GM12878 (cell line): ENCODE measurements at regions not wholly inside any gene's neighbourhood (a gene's known extent, or its start where the extent isn't known, plus 50 kb on each side); places are given as distances from the start of the nearest gene placed in this dataset.

ENCODE experiments used
- ATAC-seq: fragments of 200-7000 bp; cut with Tn5 transposase; 3 replicates; pipeline ENCODE4 v1.9.1; 2020; ENCODE audit warnings: mild to moderate bottlenecking, moderate library complexity
- BruUV-seq: library from RNA; stranded (reverse); fragments of 400-500 nt; replicated peaks from 2 replicates; lab custom pipeline; 2021; lab: Mats Ljungman, UMichigan
- CTCF ChIA-PET: fragments of 300-600 bp; sonication (Branson Sonifier 250); formaldehyde crosslinking; extraction: SDS; loops from one replicate; lab custom pipeline; 2021; ENCODE audit warnings: inconsistent platforms; lab: Yijun Ruan, JAX
- POLR2A ChIA-PET: fragments of 350-600 bp; formaldehyde crosslinking; extraction: SDS; loops from one replicate; lab custom pipeline; 2021; ENCODE audit warnings: inconsistent platforms; lab: Charles Lee
- RAD21 ChIA-PET: fragments of 300-600 bp; sonication (Branson Sonifier 250); formaldehyde crosslinking; loops from one replicate; lab custom pipeline; 2023; ENCODE audit warnings: antibody characterized with exemption; ENCODE audit not compliant: unreplicated experiment; lab: Charles Lee
- SMC1A ChIA-PET: fragments of 300-600 bp; sonication (Branson Sonifier 250); formaldehyde crosslinking; loops from one replicate; lab custom pipeline; 2023; ENCODE audit not compliant: unreplicated experiment, uncharacterized antibody; lab: Charles Lee
- DNase-seq: peaks from one replicate; pipeline ENCODE4 v3.0.0-alpha.2; 2011; ENCODE audit warnings: low read depth, low spot score
- FAIRE-seq: peaks from 3 replicates; lab custom pipeline; 2011; peaks lifted over from hg19 to GRCh38; lab: Jason Lieb, UNC
- H2AFZ ChIP-seq: 2 replicates; pipeline ENCODE4 v1.6.0; 2011; ENCODE audit warnings: low read depth, low read length, control low read depth; ENCODE audit not compliant: control insufficient read depth
- H3K27ac ChIP-seq: 2 replicates; pipeline ENCODE4 v1.5.1; 2011; ENCODE audit warnings: control low read depth; ENCODE audit not compliant: control insufficient read depth, insufficient read depth
- H3K27me3 ChIP-seq, 2 experiments: replicated peaks in 1 of 2; 2 replicates each; pipeline versions ENCODE4 v1.6.0 to v1.6.1; 2011; ENCODE audit warnings: low read length in 1 of 2; ENCODE audit not compliant: control insufficient read depth in 2 of 2, insufficient read depth in 2 of 2
- H3K36me3 ChIP-seq, 2 experiments: 2 replicates each; pipeline ENCODE4 v1.5.1; 2011; ENCODE audit warnings: low read length in 1 of 2; ENCODE audit not compliant: control insufficient read depth in 2 of 2, insufficient read depth in 2 of 2
- H3K4me1 ChIP-seq: 2 replicates; pipeline ENCODE4 v1.6.1; 2011; ENCODE audit warnings: mild to moderate bottlenecking, low read length, moderate library complexity, mixed read lengths; ENCODE audit not compliant: control insufficient read depth, insufficient read depth
- H3K4me2 ChIP-seq: 2 replicates; pipeline ENCODE4 v1.6.0; 2011; ENCODE audit warnings: control low read depth; ENCODE audit not compliant: control insufficient read depth, insufficient read depth
- H3K4me3 ChIP-seq: fragments of 200-600 bp; sonication (generic); 2 replicates; pipeline ENCODE4 v1.5.1; 2016
- H3K79me2 ChIP-seq: 2 replicates; pipeline ENCODE4 v1.6.0; 2011; ENCODE audit warnings: low read length; ENCODE audit not compliant: control insufficient read depth, insufficient read depth
- H3K9ac ChIP-seq: 2 replicates; pipeline ENCODE4 v1.8.0; 2011; ENCODE audit warnings: low read length, control low read depth, mixed read lengths; ENCODE audit not compliant: control insufficient read depth, insufficient read depth
- H3K9me3 ChIP-seq: replicated peaks from 3 replicates; pipeline ENCODE4 v1.5.1; 2011; ENCODE audit warnings: mild to moderate bottlenecking, low read length; ENCODE audit not compliant: control insufficient read depth, insufficient read depth
- H4K20me1 ChIP-seq: 2 replicates; pipeline ENCODE4 v1.6.0; 2011; ENCODE audit not compliant: control insufficient read depth, insufficient read depth
- CHD4 ChIP-seq: fragments of 200-600 bp; sonication (generic); IDR thresholded peaks from 2 replicates; pipeline ENCODE4 v1.6.1; 2016; ENCODE audit warnings: mild to moderate bottlenecking
- HDAC2 ChIP-seq: fragments of 200-600 bp; sonication (generic); IDR thresholded peaks from 2 replicates; pipeline ENCODE4 v1.6.1; 2017
- IKZF2 ChIP-seq, 2 experiments: fragments of 450-650 bp; IDR thresholded peaks; 2 replicates each; pipeline ENCODE4 v1.6.1; 2017; ENCODE audit warnings: mild to moderate bottlenecking in 2 of 2, moderate library complexity in 2 of 2
- NRF1 ChIP-seq: conservative IDR thresholded peaks from 2 replicates; pipeline ENCODE4 v1.6.1; 2011; ENCODE audit warnings: mild to moderate bottlenecking, low read depth, low read length, improper control_type of control experiment
- RB1 ChIP-seq: fragments of 450-650 bp; formaldehyde crosslinking; IDR thresholded peaks from 2 replicates; pipeline ENCODE4 v1.6.1; 2017; ENCODE audit warnings: mild to moderate bottlenecking, borderline replicate concordance
- SIN3A ChIP-seq: IDR thresholded peaks from 2 replicates; pipeline ENCODE4 v1.6.1; 2012; ENCODE audit warnings: low read depth, low read length, improper control_type of control experiment
- SMC3 ChIP-seq: IDR thresholded peaks from 2 replicates; pipeline ENCODE4 v1.6.1; 2011; ENCODE audit warnings: low read length, improper control_type of control experiment, borderline replicate concordance
- SPI1 ChIP-seq: IDR thresholded peaks from 2 replicates; pipeline ENCODE4 v1.6.1; 2011; ENCODE audit warnings: low read depth, mild to moderate bottlenecking, low read length, moderate library complexity, borderline replicate concordance; ENCODE audit not compliant: insufficient read depth
- WRNIP1 ChIP-seq: IDR thresholded peaks from 2 replicates; pipeline ENCODE4 v1.6.1; 2011; ENCODE audit warnings: low read depth, low read length, improper control_type of control experiment, borderline replicate concordance
- WGBS: methylation state at CpG from one replicate; pipeline ENCODE4 v1.1.6; 2016; ENCODE audit warnings: low lambda C conversion rate; ENCODE audit not compliant: insufficient replicate concordance, insufficient coverage; ENCODE audit errors: missing lambda C conversion rate; 5-methylcytosine and 5-hydroxymethylcytosine counted together
- in situ Hi-C: fragments of 300-500 bp; cut with MboI; formaldehyde crosslinking; loops from 9 replicates; pipeline ENCODE4 v1.14.3; 2018; ENCODE audit warnings: mixed read lengths
- intact Hi-C: fragments of 100-400 bp; cut with micrococcal nuclease; formaldehyde crosslinking; loops from one replicate; pipeline ENCODE4 v1.14.2; 2022; ENCODE audit not compliant: unreplicated experiment
- TF ChIP-seq, protein P1 (sequence below): fragments of 450-650 bp; IDR thresholded peaks from 2 replicates; pipeline ENCODE4 v1.6.1; 2016; ENCODE audit warnings: mild to moderate bottlenecking

GRCh38 chr5:124160265-124160664 is 586.2 kb downstream of the ZNF608 start:
- WGBS, result 0% methylated on average over 2 of the region's 2 CpGs

GRCh38 chr5:124157320-124157719 is 589.1 kb downstream of the ZNF608 start:
- no TSS peak for BruUV-seq
- ChIA-PET RAD21 (no interaction called here), POLR2A (no interaction called here), SMC1A (no interaction called here), CTCF (interaction anchor here (0.7 kb wide), 1 partner anchor 19 kb away, joined by 3 read pairs; no protein-coding TSS in a partner anchor)
- DNase-seq (peak; percentile 4), ATAC-seq (no peak), FAIRE-seq (no peak)
- no peak overlapping the region for H3K9ac ChIP-seq
- TF ChIP-seq SIN3A, result no peak
- TF ChIP-seq CHD4, result no peak
- TF ChIP-seq RB1, result no peak
- TF ChIP-seq IKZF2 (IDR thresholded peaks at IDR 0.05), result no peak
- TF ChIP-seq, protein P1, sequence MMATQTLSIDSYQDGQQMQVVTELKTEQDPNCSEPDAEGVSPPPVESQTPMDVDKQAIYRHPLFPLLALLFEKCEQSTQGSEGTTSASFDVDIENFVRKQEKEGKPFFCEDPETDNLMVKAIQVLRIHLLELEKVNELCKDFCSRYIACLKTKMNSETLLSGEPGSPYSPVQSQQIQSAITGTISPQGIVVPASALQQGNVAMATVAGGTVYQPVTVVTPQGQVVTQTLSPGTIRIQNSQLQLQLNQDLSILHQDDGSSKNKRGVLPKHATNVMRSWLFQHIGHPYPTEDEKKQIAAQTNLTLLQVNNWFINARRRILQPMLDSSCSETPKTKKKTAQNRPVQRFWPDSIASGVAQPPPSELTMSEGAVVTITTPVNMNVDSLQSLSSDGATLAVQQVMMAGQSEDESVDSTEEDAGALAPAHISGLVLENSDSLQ, result no peak
- no peak overlapping the region for H3K4me2 ChIP-seq
- H3K9me3 ChIP-seq, result no peaks in the 10 kb centered on the region; the same call in 1 of the 3 replicates
- in situ Hi-C loops (no loop called here), intact Hi-C loops (no loop called here)
- no peaks in the 10 kb centered on the region for H3K79me2 ChIP-seq
- 2% methylated on average over 2 of the region's 2 CpGs for whole genome bisulfite sequencing
- H2AFZ ChIP-seq, result peak overlapping the region; percentile 45; the same call in 1 of the 2 replicates
- no peaks in the 10 kb centered on the region for H3K4me1 ChIP-seq
- H3K36me3 ChIP-seq, result no peaks in the 10 kb centered on the region
- H3K4me3 ChIP-seq, result no peak overlapping the region
- H3K27me3 ChIP-seq, result no peaks in the 10 kb centered on the region
- H4K20me1 ChIP-seq, result no peaks in the 10 kb centered on the region
- no peak overlapping the region for H3K27ac ChIP-seq

More at GRCh38 chr5:124160265-124160664, 586.2 kb downstream of the ZNF608 start:
- H3K79me2 ChIP-seq, result no peaks in the 10 kb centered on the region
- no peak overlapping the region for H3K27ac ChIP-seq
- SMC1A ChIA-PET, result interaction anchor here (1.0 kb wide), 1 partner anchor 18 kb away, joined by 3 read pairs; no protein-coding TSS in a partner anchor
- no peak overlapping the region for H3K9ac ChIP-seq
- CTCF ChIA-PET, result interaction anchor here (0.8 kb wide), 1 partner anchor 21 kb away, joined by 3 read pairs; no protein-coding TSS in a partner anchor
- RAD21 ChIA-PET, result no interaction called here
- no peaks in the 10 kb centered on the region for H3K4me1 ChIP-seq
- no TSS peak for BruUV-seq
- H3K4me2 ChIP-seq, result no peak overlapping the region
- H3K4me3 ChIP-seq, result no peak overlapping the region
- no peaks in the 10 kb centered on the region for H3K36me3 ChIP-seq
- TF ChIP-seq SPI1, result peak; percentile 16; the same call in 1 of the 2 replicates
- no peak for TF ChIP-seq SIN3A
- TF ChIP-seq SMC3, result no peak
- no peak for TF ChIP-seq WRNIP1
- no peak for TF ChIP-seq NRF1
- no peak for TF ChIP-seq HDAC2
- TF ChIP-seq, all 136 proteins: peak for 1
- DNase-seq (no peak), ATAC-seq (no peak), FAIRE-seq (no peak)
- intact Hi-C loops (no loop called here), in situ Hi-C loops (no loop called here)
- Histone ChIP-seq H4K20me1 (no peaks in the 10 kb centered on the region), H3K27me3 (no peaks in the 10 kb centered on the region), H3K9me3 (no peaks in the 10 kb centered on the region; the same call in 1 of the 3 replicates), H2AFZ (no peak overlapping the region)
- POLR2A ChIA-PET, result no interaction called here
